Ecto neural progenitor cell (in vitro differentiated cells): ENCODE measurements at regions not wholly inside any gene's neighbourhood (a gene's known extent, or its start where the extent isn't known, plus 50 kb on each side); places are given as distances from the start of the nearest gene placed in this dataset.

Source experiments
- DNase-seq: peaks from one replicate; pipeline ENCODE4 v3.0.0-alpha.2; 2018; ENCODE audit warnings: low spot score

DNA sequence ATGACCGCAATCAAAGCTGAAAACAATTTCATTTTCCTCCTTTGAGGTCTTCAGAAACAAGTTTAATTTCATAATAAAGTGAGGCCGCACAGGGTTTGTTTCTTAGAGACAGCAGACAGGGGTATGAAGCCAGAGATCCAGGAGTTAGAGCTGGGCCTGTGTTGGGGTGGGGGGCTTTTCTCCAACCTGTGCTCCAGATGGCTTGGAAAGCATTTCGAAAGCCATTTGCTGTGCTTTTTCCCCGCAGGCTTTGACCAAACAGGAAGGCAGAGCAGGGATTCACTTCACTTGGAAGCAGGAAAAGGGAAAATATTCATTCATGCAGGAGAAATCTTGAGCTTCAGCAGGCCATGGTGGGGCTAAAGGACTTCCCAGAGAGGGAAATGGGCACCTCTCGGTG, 617.4 kb downstream of the SOX6 start:
- DNase-seq, result no peak

DNA sequence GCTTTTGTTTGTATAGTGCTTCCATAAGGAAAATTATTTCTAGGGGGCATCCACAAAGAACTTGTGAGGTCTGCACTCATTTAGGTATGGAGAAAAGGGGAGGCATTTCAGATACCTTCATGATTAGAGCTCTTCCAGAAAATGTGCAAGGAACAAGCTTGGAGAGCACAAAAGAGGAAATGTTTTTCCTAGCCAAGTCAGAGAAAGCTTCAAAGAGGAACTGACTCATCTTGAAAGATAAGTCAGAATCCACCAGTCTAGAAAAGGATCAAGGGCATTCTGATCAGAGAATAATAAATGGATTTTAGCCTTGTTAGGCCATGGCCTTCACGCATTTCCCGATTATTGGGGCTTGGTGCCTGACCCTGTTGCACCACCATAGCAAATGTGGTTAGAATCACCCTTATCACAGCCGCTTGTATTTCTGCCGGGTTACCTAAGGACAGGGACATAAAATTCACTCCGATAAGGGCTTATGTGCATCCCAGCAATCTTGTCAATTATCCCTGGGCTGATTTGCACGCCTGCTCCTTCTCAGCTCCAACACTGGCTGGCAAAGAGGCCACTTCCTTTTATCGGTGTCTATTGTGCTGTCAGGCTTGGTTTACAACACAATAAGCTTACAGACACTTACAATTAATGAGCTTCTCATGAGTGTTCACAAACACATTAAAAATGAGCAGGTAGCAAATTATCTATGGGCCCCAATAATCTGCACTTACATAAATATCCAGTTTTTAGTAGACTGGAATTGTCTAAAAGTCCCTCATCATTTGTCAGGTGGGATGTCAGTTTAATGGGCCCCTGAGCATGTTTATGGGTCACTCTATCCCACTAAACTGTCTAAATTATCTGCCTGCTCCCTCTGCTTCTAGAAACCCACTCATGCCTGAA, 613.5 kb downstream of the SOX6 start:
- no peak for DNase-seq

DNA sequence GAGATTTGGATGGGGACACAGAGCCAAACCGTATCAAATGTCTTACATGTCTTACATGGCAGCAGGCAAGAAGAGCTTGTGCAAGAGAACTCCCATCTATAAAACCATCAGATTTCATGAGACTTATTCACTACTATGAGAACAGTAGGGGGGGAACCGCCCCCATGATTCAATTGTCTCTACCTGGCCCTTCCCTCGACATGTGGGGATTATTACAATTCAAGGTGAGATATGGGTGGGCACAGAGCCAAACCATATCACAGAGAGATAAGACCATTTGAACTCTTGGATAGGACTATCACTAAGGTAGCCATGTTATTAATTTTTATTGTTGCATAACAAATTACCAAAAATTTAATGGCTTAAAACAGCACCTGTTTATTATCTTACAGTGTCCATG, 611.7 kb downstream of the SOX6 start:
- no peak for DNase-seq

DNA sequence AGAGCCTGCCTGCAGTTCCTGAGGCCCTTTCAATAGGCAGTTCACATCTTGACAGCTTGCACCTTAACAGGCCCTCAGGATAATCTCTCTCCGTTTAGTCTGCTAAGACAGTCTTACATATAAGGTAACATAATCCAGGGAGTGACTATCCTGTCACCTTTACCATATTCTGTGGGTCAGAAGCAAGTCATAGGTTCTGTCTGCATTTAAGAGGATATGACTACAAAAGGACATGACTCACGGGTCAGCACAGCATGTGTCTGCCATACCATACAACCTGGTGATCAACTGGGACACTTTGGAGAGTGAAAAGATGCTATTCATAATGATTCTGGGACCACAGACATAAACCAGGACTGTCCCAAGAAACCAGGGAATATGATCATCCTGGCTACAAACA, 611.1 kb downstream of the SOX6 start:
- DNase-seq, result no peak

DNA sequence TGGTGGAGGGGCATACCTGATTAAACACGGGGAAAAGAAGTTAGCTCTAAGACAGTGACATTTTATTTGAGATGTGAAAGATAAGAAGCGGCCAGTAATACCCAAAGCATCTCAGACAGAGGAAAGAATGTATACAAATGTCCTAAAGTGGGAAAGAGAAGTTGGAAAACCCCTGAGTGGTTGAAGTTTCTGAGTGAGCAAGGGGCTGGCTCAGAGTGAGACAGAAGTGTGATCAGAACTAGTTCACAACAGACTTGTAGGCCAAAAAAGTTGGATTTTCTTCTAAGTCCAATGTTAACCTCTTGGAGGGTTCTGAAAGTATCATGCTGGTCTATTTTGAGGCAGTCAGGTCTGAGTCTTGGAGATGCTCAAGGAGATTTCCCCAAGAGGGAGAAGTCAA, 608.7 kb downstream of the SOX6 start:
- DNase-seq, result no peak

DNA sequence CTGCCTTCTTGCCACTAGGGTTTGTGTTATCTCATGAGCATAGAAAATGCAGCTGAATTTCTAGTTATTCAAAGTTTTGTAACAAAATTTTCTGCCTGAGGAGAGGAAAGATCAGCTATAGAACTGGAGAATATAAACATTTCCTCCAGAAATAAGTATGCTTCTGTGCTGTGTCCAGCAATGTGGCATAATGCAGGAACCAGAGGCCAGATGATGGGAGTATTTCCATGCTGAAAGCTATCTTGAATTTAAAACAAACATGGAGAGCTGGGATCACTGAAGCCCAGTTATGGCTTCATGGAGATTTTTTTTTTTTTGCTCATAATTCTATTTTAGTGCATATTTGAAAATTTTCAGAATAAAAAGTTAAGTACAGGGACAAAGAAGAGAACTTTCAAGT, 608.2 kb downstream of the SOX6 start:
- no peak for DNase-seq

DNA sequence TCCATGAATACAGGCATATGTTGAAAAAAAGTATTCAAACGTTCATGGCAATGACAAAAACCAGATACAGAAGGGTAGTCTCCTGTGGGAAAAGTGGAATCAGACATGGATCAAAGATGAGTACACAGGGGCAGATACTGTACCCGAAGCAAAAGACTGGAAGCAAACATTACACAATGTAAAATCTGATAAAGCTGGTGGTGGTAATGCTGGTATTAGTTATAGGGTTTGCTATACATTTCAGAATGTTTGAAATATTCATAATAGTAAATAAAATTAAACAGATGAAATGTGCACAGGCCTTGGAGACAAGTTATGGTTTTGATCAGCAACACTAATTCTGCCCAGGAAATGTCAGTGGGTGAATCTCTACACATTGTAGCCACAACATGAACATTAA, 607.6 kb downstream of the SOX6 start:
- no peak for DNase-seq

DNA sequence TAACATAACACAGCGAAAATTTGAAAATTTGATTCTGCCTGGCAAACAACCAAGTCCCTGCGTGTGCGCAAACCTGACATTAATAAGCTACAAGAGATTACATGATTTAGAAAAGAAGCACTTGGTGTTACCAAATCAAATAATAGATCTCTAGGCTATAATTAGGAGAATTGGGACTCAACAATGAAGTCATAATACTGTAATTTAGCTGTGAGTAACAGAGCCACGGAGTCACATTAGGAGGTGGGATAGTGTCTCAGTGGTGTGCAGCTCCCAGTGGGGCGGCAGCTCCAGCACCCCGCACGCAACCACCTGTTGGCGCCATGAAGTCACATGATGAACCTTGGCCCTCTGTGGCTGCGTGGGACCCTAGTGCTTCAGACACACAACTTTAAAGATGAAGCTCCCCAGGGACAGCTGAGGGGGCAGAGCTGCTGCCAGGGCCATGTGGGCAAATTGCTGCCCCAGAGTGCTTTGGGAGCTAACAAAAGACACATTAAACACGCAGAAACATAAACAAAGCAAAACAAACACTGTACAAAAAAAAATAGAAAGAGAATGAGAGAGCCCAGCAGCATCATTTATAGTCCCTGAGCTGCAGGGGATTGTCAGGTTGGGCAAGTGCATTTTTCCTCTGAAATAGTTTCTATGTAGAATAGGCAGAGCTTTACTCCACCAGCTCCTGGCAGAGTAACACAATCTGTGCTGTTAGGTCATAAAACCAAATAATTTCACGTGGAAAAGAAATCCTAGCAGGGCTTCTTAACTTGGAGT, 605.6 kb downstream of the SOX6 start:
- no peak for DNase-seq

DNA sequence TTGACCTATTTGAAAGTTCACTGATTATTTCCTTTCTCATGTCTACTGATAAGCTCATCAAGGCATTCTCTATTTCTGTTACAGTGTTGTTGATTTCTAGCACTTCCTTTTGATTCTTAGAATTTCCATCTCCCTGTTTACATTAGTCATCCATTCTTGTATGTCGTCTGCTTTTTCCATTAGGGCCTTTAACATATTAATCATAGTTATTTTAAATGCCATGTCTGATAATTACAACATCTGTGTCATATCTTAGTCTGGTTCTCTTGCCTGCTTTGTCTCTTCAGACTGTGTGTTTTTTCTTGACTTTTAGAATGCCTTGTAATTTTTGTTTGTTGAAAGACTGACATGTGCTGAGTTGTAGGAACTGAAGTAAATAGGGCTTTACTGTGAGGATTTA, 602.1 kb downstream of the SOX6 start:
- no peak for DNase-seq

DNA sequence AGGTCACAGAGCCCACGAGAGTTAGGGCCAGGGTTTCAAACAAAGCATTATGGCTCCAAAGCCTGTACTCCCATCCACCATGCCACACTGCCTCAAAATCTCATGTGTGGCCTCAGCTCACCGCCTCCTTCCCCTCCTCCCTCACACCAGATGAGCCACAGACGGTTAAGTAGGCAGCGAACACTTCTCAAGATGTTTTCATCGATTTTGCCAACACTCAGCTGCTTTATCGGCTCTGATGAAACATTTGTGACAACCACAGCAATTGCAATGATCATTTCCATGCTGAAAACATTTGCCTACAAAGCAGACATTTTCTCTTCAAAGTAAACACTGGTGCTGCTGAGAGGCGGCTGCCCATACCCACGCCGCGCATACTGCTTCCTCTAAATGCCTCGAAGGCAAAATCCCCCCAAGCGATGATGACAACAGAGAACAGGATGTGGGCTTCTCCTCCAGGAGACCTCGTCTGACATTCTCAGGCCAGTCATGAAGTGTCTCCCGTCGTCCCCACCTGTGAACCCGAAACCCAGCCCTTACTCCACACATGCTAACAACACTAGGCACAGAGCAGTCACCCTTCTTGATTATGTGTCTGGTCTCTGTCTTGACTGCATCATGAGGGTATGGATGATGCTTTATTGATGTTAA, 599.2 kb downstream of the SOX6 start:
- no peak for DNase-seq

DNA sequence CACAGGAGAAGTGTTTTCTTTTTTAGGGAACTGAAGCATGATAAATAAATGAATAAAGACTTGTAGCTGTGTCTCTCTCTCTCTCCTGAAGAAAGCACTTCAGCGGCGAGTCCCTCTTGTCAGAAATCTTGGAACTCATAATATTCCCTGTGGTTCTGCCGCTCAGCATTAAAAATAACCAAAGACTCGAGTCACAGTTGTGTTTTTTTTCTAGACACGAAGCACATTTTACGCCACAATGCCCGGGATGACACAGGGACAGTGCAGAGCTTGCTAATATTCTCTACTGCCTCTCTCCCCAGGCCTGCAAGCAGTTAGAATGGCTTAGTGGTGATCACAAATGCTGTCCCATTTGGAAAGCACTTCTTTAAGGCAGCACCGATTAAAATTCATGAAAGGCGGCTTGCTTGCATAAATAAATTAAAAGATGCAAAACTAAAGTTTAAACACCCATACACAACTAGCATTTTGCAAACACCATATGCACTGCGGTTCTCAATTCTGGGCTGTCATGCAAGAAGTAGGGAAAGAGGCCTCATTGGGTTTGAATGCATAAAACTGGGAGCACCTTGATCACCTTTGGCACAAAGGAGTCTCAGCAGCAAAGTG, 597.4 kb downstream of the SOX6 start:
- no peak for DNase-seq

DNA sequence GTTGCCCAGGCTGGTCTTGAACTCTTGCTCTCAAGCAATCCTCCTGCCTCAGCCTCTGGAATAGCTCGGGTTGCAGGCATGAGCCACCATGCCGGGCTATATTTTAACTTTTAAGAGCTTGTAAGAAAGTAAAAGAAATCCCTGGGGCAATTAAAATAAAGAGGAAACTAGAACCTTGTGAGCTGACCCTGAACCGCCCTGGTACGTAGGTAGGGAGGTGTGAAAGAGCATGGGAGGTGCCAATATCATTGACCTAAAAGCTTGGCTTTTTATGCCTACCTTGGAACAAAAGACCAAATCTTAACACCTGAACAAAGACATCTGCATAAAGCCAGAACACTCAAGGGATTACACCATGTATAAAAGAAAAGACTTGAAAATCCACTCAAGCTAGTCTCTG, 595.1 kb downstream of the SOX6 start:
- no peak for DNase-seq

DNA sequence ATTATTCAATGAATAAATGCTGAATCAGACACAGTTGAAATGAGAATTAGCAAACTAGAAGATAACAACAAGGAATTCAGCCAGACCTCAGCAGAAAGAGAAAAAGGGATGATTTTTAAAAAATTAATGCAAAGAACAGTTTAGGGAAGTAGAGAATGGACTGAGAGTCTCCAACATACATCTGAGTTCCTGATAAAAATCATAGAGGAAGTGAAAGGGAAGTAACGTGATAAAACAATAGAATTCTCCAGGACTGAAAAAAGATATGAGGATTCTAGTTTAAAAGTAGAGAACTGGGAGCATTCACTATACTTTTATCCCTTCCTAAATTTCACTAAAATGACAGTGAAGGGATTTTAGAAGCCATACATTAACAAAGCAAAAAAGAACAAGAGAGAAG, 592.0 kb downstream of the SOX6 start:
- DNase-seq, result no peak

DNA sequence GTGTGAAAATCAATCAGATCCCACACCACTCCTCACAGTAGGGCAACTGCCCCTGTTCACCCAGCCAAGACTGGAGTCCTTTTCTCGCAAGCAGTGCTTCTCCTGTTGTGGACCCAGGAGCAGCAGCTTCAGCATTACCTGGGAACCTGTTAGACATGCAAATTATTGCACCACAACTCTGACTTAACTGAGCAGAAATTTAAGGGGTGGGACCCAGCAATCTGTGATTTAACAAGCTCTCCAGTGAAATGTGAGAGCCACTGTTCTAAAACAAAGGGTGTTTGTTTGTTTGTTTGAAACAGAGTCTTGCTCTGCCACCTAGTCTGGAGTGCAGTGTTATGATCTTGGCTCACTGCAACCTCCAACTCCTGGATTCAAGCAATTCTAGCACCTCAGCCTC, 591.4 kb downstream of the SOX6 start:
- DNase-seq, result no peak

DNA sequence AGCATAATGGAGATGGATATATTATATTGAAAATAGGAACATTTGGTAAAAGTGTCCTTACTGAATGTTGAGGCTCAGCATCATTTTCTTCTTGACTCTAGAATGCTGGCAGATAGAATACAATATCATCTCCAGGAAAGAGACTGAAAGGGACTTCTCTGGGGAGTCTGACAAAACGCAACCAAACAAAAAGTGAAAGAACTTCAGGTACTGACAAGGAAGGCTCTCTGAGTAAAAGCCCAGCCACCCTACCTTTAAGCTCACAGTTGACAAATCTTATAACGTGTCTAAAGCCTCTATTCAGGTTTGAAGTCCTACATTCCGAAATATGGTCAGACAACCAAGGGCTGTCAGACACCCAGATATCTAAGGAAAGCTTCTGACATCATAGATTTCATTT, 590.8 kb downstream of the SOX6 start:
- DNase-seq, result no peak

DNA sequence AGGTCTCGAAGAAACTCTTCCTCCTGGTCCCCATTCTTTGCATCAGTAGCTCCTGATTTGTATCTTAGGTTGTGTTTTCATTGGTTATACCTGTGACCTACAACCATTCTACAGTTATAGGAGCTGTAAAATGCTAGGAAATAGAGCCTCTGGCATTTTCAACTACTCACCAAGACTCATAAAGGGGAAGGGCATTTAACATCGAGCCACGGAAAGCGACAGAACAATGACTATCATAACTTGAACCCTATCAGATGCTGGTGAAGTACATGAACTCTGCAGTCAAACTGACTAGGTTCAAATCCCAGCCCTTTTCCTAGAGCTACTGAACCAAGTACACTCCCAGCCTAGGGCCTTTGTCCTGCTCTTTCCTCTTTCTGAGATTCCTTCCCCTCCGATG, 588.0 kb downstream of the SOX6 start:
- DNase-seq, result no peak

DNA sequence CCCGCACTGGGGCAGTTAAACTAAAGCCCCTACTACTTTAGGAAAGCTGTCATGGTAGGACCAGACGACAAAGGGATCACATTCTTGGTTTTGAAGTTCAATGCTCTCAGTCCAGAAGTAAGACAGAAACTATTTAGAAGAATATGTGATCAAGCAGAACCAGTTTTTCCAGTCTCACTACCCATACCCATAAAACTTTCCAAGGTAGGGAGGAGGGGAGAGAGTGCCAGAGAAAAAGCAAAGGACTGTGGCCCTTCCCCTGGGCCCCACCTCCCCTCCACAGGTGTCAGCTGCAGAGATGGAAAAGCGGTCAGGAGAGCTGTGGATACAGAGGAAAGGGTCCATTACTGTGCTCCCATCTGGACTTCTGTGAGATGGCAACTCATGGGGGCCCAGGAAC, 587.1 kb downstream of the SOX6 start:
- DNase-seq, result no peak

DNA sequence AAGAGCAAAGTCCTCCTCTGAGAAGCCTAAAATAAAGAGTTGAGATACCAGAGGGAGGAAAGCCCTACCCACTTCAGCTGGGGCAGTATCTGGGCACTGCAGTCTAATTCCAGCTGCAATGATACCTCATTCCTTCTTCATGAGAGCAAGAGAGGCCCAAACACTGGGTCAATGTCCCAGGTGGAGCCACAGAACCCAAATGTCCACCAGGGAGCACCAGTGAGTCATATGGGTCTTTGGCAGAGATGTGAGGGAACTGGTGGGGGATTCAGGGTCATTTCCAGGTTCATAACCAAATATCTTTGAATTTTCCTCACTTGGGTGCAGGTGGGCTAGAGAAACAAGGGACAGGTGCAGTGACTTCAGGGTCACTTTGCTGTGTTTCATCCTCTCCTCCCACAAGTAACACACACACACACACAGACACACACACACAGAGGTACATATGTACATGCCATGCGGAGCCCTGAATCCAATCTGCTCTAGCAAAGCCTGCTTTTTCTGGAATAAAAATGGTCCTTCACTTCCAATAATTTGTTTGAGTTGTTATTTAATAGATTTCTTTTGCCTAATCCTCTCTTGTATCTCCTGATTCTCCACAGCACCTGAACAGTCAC, 585.4 kb downstream of the SOX6 start:
- DNase-seq, result peak; percentile 60

DNA sequence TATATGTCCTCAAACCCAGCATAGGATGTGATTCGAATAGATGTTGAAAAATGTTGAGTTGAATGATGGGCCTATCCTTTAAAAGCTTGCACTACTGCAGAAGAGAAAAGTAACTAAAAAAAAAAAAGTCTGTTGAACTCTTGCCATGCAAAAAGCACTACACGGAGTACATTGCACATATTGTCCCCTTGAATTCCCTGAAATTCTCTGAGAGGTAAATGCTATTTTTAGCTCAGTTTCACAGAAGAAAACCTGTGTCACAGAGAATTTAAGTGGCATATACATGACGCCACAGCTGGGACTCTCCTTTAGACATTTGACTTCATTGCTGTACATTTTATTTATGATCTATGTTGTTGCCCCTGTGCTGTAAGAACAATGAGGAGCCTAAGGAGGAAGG, 583.8 kb downstream of the SOX6 start:
- no peak for DNase-seq

DNA sequence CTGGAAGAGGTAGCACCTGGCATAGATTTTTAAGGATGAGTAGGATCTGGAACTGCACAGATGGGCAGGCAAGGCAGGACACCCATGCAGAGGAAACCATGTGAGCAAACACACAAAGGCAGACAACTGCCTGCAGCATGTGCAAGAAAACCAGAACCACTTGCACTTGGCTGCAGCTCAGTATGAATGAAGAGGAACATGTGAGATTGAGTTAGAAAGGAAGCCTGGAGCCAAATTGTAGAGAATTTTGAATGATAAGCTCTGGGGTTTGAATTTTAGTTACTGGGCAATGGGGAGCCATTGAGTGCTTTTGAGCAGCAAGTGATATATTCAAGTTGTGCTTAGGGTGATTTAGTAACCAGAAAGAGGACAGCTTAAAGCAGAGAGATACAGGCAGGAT, 583.4 kb downstream of the SOX6 start:
- DNase-seq, result no peak

DNA sequence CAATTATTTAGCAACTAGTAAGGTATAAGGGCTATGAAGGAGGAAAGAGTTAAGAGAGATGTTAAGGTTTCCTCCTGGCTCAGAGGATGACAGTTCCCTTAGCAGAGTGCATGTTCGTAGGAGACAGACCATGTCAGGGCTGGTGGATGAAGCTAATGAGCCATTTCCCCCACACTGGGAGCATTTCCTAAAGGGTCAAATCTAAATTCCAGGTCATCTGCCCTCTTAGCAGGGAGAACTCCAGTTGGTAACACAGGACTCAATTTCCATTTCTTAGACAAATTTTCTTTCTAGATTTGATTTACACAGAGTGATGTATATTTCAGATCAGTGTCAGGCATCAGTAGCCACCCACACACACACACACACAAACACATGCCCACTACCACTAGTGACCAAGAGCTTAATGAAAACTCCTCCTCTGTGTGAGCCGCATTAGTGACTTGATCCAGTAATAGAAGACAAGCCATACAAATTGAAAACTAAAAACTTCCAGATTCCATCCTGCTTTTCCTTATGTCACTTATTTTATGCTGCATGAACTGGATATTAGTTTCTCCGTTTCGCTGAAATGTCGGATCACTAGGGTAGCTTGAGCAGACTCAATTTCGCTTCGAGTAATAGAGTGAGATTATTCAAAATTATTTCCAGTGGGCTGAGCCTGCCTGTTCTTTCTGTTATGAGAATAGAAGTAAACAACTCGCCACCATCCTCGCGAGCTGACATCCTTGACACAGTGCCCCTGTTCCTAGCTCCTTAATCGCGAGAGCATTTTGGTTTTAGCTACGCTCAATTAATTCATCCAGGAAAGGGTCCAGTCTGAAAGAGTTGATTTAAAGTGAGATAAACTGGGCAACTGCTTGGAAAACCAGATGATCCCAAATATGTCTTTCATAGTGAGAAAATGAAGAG, 582.6 kb downstream of the SOX6 start:
- no peak for DNase-seq
